ENCODE measurements at regions not wholly inside any gene's neighbourhood (a gene's known extent, or its start where the extent isn't known, plus 50 kb on each side); places are given as distances from the start of the nearest gene placed in this dataset.

DNA sequence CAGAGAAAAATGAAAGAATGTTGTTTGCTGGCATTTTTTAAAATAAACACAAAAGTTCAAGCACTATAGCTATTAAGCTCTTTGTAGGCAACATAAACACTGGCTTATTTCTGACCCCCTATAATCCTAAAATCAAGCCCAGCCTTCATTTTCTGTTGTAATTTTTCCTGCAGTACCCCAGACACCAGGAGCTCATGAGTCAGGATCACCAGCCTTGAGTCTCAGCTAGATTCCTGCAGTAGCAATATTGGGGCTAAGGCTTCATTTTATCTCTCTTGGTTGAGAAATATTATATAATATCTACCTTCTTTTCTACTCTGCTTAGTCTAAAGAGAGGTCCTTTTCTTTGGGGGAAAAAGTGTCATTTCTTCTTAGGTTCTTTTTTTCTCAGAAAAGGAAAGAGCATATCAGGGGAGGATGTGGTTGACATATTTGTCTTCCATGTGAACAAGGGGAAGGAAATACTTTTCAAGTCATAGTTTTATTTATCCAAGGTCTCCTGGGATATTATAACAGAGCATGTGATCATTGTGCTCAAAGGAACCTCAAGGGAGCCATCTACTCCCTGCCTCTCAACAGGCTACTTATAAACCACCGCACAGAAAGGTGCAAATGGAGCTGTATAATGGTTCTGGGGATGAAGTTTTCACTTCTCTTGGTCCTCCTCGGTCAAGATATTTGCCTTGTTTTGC, 678.3 kb upstream of the NR3C2 start:
- H3K4me3 ChIP-seq (ENCODE audit: low read depth in 2 of 2, low read length in 1 of 2), result no peak overlapping the region
- TF ChIP-seq EP300 (IDR thresholded peaks at IDR 0.05; ENCODE audit: borderline replicate concordance in 1 of 2, low read depth in 1 of 2, low read length in 1 of 2) (no peak), SMC3 (IDR thresholded peaks at IDR 0.05; ENCODE audit: low read depth, low read length) (no peak)

DNA sequence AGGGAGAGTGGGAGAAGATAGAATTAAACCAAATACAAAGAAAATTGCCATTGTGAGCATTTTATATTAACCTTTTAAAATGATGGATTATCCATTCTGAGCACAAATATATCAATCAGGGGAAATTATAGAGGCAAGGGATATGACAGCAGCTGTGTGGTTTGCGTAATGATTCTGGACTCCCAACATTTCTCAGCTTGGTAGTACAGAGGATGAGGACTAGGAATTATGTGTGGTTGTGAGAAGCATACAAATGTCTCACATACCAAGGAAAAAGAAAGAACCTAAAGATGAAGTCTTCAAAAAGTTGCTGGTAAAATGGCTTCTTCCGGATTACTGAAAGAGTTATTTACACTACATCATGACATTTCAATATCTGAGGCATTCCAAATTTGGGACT, 674.6 kb upstream of the NR3C2 start:
- peaks cover 28% of the 10 kb centered on the region for H3F3A ChIP-seq (replicated peaks; ENCODE audit: insufficient read depth)
- H3K9ac ChIP-seq, result no peak overlapping the region
- H3K27me3 ChIP-seq (ENCODE audit: insufficient read depth), result no peaks in the 10 kb centered on the region; the same call in 1 of the 2 replicates
- TF ChIP-seq, protein P1, sequence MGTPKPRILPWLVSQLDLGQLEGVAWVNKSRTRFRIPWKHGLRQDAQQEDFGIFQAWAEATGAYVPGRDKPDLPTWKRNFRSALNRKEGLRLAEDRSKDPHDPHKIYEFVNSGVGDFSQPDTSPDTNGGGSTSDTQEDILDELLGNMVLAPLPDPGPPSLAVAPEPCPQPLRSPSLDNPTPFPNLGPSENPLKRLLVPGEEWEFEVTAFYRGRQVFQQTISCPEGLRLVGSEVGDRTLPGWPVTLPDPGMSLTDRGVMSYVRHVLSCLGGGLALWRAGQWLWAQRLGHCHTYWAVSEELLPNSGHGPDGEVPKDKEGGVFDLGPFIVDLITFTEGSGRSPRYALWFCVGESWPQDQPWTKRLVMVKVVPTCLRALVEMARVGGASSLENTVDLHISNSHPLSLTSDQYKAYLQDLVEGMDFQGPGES (IDR thresholded peaks at IDR 0.05; ENCODE audit: low read depth, low read length), result no peak
- TF ChIP-seq CHD2 (IDR thresholded peaks at IDR 0.05; ENCODE audit: low read length, partially characterized antibody) (no peak), SMC3 (IDR thresholded peaks at IDR 0.05; ENCODE audit: low read depth, low read length) (no peak), POLR2AphosphoS5 (IDR thresholded peaks at IDR 0.05; ENCODE audit: low read depth, low read length) (no peak), GATA2 (CRISPR knock-in tag; IDR thresholded peaks at IDR 0.05) (no peak), RAD21 (IDR thresholded peaks at IDR 0.05; ENCODE audit: low read length) (no peak), ELF1 (IDR thresholded peaks at IDR 0.05) (no peak), TEAD4 (IDR thresholded peaks at IDR 0.05; ENCODE audit: borderline replicate concordance, insufficient read depth) (no peak), EZH2phosphoT487 (IDR thresholded peaks at IDR 0.05; ENCODE audit: borderline replicate concordance, low read depth) (no peak), MXI1 (IDR thresholded peaks at IDR 0.05; ENCODE audit: low read depth, low read length) (no peak), SIN3A (IDR thresholded peaks at IDR 0.05; ENCODE audit: borderline replicate concordance, low read depth, low read length) (no peak), RFX5 (IDR thresholded peaks at IDR 0.05; ENCODE audit: low read length) (no peak)
- TF ChIP-seq, protein P2, sequence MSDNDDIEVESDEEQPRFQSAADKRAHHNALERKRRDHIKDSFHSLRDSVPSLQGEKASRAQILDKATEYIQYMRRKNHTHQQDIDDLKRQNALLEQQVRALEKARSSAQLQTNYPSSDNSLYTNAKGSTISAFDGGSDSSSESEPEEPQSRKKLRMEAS (IDR thresholded peaks at IDR 0.05; ENCODE audit: low read depth), result no peak
- TF ChIP-seq, protein P3, sequence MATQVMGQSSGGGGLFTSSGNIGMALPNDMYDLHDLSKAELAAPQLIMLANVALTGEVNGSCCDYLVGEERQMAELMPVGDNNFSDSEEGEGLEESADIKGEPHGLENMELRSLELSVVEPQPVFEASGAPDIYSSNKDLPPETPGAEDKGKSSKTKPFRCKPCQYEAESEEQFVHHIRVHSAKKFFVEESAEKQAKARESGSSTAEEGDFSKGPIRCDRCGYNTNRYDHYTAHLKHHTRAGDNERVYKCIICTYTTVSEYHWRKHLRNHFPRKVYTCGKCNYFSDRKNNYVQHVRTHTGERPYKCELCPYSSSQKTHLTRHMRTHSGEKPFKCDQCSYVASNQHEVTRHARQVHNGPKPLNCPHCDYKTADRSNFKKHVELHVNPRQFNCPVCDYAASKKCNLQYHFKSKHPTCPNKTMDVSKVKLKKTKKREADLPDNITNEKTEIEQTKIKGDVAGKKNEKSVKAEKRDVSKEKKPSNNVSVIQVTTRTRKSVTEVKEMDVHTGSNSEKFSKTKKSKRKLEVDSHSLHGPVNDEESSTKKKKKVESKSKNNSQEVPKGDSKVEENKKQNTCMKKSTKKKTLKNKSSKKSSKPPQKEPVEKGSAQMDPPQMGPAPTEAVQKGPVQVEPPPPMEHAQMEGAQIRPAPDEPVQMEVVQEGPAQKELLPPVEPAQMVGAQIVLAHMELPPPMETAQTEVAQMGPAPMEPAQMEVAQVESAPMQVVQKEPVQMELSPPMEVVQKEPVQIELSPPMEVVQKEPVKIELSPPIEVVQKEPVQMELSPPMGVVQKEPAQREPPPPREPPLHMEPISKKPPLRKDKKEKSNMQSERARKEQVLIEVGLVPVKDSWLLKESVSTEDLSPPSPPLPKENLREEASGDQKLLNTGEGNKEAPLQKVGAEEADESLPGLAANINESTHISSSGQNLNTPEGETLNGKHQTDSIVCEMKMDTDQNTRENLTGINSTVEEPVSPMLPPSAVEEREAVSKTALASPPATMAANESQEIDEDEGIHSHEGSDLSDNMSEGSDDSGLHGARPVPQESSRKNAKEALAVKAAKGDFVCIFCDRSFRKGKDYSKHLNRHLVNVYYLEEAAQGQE (IDR thresholded peaks at IDR 0.05; ENCODE audit: low read depth, low read length), result no peak
- TF ChIP-seq, protein P4, sequence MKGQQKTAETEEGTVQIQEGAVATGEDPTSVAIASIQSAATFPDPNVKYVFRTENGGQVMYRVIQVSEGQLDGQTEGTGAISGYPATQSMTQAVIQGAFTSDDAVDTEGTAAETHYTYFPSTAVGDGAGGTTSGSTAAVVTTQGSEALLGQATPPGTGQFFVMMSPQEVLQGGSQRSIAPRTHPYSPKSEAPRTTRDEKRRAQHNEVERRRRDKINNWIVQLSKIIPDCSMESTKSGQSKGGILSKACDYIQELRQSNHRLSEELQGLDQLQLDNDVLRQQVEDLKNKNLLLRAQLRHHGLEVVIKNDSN (IDR thresholded peaks at IDR 0.05; ENCODE audit: borderline replicate concordance, low read depth), result no peak
- no peaks in the 10 kb centered on the region for H3K9me2 ChIP-seq
- H3K4me3 ChIP-seq (ENCODE audit: low read depth in 2 of 2, low read length in 1 of 2), result no peak overlapping the region
- no peaks in the 10 kb centered on the region for H3K79me2 ChIP-seq (ENCODE audit: insufficient read depth)
- no peaks in the 10 kb centered on the region for H4K20me1 ChIP-seq (ENCODE audit: insufficient read depth)
- POLR2A ChIA-PET, result no interaction called here
- no peak overlapping the region for H3K4me2 ChIP-seq
- H3K27ac ChIP-seq (ENCODE audit: low read depth in 2 of 2, low read length in 1 of 2), result no peak overlapping the region
- 57% methylated on average over 2 of the region's 2 CpGs for WGBS (ENCODE audit: low lambda C conversion rate)
- H3K9me3 ChIP-seq, result no peaks in the 10 kb centered on the region
- H2AFZ ChIP-seq (ENCODE audit: low read depth), result no peak overlapping the region
- peaks cover 0 to 35% of the 10 kb centered on the region in 2 experiments; a peak in 1 of 4 replicates for H3K4me1 ChIP-seq (ENCODE audit: control insufficient read depth in 1 of 2, insufficient read depth in 2 of 2, low read depth in 1 of 2, low read length in 1 of 2)
- DNase-seq, result no peak
- no peaks in the 10 kb centered on the region for H3K36me3 ChIP-seq (replicated peaks in 1 of 2; ENCODE audit: control insufficient read depth in 1 of 2, insufficient read depth in 2 of 2, low read length in 1 of 2)
- CTCF ChIA-PET, result interaction anchor here (1.1 kb wide), 1 partner anchor 17 kb away, joined by 4 read pairs; no protein-coding TSS in a partner anchor

More for the DNA sequence above, 678.3 kb upstream of the NR3C2 start:
- no peaks in the 10 kb centered on the region for H3K9me3 ChIP-seq
- H3K27ac ChIP-seq (ENCODE audit: low read depth in 2 of 2, low read length in 1 of 2), result peak overlapping the region in 1 of 2 experiments; percentile 41; a peak in 2 of 4 replicates
- DNase-seq, result no peak
- 13% methylated on average over 2 of the region's 2 CpGs for WGBS (ENCODE audit: low lambda C conversion rate)
- POLR2A ChIA-PET, result no interaction called here
- peaks cover 0 to 14% of the 10 kb centered on the region in 2 experiments; a peak in 1 of 4 replicates for H3K4me1 ChIP-seq (ENCODE audit: control insufficient read depth in 1 of 2, insufficient read depth in 2 of 2, low read depth in 1 of 2, low read length in 1 of 2)
- peaks cover 5% of the 10 kb centered on the region for H3F3A ChIP-seq (replicated peaks; ENCODE audit: insufficient read depth)
- H3K9me2 ChIP-seq, result no peaks in the 10 kb centered on the region
- no peaks in the 10 kb centered on the region for H3K36me3 ChIP-seq (replicated peaks in 1 of 2; ENCODE audit: control insufficient read depth in 1 of 2, insufficient read depth in 2 of 2, low read length in 1 of 2)
- no peaks in the 10 kb centered on the region for H4K20me1 ChIP-seq (ENCODE audit: insufficient read depth)
- H3K4me2 ChIP-seq, result no peak overlapping the region
- H3K27me3 ChIP-seq (ENCODE audit: insufficient read depth), result no peaks in the 10 kb centered on the region; the same call in 1 of the 2 replicates
- CTCF ChIA-PET, result no interaction called here
- peak overlapping the region; percentile 69; the same call in 1 of the 2 replicates for H2AFZ ChIP-seq (ENCODE audit: low read depth)
- no peak overlapping the region for H3K9ac ChIP-seq
- H3K79me2 ChIP-seq (ENCODE audit: insufficient read depth), result no peaks in the 10 kb centered on the region

Data from SK-N-SH (cell line).